HUDEP-2 (cell line): ENCODE measurements at regions not wholly inside any gene's neighbourhood (a gene's known extent, or its start where the extent isn't known, plus 50 kb on each side); places are given as distances from the start of the nearest gene placed in this dataset.
"Not testable (repeated sequence)": the region's sequence is repeated elsewhere in the genome, so short reads cannot be mapped to it uniquely, and the experiment has no call there.

Experiments
- DNase-seq, 76 experiments: peaks; one replicate each; lab custom pipeline; 2025; ENCODE audit not compliant: unreplicated experiment in 76 of 76; lab: John Stamatoyannopoulos, UW

- not testable (repeated sequence) for DNase-seq
Measured at GRCh38 chr16:21487956-21488355, 111.4 kb upstream of the METTL9 start.

- not testable (repeated sequence) for DNase-seq
Measured at GRCh38 chr16:21499046-21499445, 100.3 kb upstream of the METTL9 start.

DNA sequence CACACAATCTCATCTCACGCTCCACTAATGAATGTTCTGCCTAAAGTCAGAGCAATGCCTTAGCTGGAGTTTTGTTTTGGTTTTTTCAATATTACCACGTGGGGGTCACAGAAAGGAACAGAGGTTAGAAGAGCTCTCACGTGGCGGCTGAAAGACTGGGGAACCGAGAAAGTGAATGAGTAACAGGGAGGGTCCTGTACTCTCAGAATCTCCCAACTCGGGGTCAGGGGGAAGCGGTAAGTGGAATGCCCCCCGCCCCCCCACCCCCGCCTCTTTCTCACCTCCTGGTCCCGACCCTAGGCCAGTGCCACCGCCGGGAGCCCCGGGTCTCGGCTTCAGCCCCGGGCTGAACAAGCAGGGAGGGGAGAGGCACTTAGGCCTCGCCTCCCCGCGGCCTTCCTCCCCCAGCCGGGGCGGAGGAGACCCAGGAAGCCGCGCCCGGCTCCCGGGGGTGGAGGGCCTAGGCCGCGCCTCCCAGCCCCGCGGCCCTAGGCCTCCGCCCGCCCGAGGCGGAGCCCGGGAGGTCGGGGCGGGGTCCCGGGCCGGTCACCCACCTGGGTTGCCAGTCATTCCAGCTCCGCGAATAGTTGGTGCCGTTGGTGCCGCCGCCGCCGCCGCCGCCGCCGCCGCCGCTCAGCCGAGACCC lies 98.0 kb upstream of the METTL9 start:
- peak in 24 of 76 experiments; percentile 13 to 51 (median 34) for DNase-seq

DNA sequence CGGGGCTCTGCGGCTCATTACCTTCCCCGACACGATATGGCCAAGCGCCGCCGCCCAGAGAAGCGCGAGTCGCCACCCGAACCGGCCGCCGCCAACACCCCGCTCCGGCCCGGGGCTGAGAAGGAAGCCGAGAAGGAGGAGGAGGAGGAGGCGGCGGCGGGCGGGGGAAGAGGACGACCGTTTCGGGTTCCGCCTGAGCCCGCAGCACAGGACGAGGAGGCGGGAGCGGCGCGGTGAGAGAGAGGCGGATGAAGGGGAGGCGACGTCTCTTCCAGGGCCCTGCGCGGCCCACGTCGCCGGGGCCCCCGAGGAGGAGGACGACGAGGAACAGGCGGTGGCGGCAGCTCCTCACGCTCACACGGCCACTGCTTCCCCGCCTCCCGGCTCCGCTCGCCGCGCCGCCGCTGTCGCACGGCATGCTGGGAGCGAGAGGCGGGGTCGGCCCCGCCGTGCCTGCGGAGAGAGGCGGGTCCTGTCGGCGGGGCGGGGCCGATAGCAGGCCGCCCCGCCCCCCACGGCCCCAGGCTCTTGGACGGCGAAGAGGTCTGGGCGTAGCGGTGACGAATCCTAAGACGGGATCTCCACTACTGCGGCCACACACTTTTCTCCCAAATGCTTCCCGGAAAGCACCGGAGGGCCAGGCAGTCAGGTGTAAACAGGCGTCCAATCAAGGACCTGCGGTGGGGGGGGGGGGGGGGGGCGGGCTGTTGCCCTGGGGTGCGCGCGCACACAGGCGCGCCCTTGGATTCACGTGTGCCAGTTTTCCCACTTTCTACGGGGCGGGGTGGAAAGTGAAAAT lies 97.3 kb upstream of the METTL9 start:
- peak in 67 of 76 experiments; percentile 15 to 86 (median 70) for DNase-seq

- DNase-seq = not testable (repeated sequence)
Measured at GRCh38 chr16:21503574-21503920, 95.8 kb upstream of the METTL9 start.

GRCh38 chr16:21503941-21504832 lies 95.2 kb upstream of the METTL9 start:
- DNase-seq = not testable (repeated sequence)

DNA sequence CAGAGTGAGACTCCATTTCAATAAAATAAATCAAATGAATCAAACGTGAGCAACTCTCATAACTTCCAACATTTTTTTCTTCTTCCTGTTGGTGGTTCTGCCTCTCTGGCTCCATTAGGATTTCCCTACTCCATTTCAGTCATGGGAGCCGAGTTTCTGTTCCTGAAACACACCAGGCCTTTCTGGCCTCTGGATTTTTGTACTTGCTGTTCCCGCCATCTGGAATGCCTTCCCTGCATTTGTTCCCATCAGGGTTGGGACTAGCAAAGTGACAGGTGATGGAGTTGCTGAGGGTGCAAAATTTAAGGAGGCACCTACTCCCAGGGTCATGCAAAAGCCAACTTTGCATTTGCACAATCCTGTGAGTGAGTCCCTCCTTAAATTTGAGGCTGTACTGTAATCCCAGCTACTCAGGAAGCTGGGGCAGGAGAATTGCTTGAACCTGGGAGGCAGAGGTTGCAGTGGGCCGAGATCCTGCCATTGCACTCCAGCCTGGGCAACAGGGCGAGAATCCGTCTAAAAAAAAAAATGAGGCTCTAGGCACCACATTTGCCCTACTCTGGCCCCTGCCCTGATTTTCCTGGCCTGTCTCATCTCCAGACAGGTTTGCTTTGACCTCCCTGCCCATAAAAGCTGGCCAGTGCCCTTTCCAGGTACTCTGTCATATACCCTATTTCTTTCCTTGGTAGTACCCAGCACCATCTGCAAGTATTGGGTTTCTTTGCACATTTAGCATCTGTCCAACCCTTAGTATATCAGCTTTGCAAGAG lies 93.4 kb upstream of the METTL9 start:
- DNase-seq = not testable (repeated sequence)

GRCh38 chr16:21506857-21507456 lies 92.4 kb upstream of the METTL9 start:
- not testable (repeated sequence) for DNase-seq

GRCh38 chr16:21507631-21508305 lies 91.6 kb upstream of the METTL9 start:
- not testable (repeated sequence) for DNase-seq

DNA sequence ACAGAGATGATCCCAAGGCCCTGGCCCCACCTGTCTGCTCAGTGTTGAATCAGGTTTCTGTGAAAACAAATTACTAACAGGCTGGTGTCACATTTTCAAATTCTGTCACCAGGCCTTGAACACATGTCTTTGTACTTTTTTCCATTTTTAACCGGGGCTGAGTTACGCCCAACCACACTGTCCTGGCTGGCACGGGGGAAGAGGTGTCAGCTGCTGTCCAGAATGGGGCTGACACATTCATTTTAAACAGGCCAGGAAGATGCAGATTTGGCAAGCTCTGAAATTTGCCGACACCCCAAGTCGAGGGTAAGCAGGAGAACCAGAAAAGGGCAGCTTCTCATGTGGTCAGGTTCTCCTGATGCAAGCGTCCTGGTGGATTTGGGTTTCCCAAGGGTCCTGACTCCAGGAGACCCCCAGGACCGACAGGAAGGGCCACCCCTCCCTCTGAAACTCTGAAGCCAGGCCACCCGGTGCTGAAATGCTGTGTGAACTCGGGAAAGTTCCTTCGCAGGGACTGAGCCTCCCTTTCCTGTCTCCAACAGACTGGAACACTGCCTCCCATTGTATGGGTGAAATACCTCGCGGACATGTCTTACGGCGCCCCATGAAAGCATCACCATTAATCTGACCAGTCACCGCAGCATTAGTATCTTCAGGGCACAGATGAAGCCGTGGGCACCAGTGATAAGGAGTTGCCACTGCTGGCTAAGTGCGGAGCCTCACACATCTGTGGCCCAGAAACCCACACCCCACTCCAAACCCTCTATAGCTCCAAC lies 90.5 kb upstream of the METTL9 start:
- DNase-seq = peak; percentile 68 to 98 (median 88)

- DNase-seq = peak in 5 of 76 experiments; percentile 42 to 85 (median 67)
Measured at GRCh38 chr16:21509437-21510086, 89.8 kb upstream of the METTL9 start.

DNA sequence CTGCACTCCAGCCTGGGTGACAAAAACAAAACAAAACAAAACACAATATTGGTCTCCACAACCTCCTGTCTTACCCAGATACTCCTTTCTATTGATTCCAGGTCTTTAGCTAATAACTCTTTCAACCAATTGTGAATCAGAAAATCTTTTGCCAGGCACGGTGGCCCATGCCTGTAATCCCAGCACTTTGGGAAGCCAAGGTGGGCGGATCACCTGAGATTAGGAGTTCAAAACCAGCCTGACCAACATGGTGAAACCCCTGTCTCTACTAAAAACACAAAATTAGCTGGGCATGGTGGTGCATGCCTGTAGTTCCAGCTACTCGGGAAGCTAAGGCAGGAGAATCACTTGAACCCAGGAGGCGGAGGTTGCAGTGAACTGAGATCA lies 88.5 kb upstream of the METTL9 start:
- DNase-seq = not testable (repeated sequence)

DNA sequence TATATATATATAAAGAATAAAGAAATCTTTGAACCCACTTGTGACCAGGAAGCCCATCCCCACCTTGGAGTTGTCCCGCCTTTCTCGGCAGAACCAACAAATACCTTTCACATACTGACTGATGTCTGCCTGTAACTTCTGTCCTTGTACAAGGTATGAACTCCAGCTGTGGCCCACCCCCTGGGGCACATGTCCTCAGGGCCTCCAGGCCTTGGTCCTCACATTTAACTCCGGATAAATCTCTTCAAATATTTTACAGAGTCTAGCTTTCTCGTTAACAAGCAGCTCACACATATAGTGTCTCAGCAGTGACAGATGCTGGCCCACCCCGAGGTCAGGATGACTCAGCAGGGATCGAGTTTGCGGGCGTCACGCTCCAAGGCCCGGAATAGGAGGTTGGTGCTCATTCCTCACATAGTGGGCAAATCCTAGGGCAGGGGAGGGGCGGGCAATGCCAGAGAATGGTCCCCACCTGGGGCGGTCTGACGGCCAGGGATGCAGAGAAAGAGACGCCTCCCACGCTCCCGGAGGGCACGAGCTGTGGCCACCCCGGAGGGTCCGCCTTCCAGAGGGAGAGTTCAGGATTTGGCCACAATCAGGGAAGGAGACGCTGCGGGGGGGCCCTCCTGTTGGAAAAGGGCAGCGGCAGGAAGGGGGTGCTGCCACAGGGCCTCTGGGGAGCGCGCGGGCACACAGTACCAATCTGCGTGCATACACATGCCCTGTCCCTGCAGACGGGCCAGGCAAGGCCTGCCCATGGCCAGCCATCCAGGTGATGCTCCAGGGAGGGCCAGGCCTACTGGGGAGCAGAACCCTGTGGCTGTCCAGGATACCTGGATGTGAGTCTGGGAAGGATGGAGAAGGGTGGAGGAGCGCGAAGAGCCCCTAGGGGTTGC lies 87.8 kb upstream of the METTL9 start:
- peak in 42 of 76 experiments; percentile 18 to 69 (median 40) for DNase-seq

DNA sequence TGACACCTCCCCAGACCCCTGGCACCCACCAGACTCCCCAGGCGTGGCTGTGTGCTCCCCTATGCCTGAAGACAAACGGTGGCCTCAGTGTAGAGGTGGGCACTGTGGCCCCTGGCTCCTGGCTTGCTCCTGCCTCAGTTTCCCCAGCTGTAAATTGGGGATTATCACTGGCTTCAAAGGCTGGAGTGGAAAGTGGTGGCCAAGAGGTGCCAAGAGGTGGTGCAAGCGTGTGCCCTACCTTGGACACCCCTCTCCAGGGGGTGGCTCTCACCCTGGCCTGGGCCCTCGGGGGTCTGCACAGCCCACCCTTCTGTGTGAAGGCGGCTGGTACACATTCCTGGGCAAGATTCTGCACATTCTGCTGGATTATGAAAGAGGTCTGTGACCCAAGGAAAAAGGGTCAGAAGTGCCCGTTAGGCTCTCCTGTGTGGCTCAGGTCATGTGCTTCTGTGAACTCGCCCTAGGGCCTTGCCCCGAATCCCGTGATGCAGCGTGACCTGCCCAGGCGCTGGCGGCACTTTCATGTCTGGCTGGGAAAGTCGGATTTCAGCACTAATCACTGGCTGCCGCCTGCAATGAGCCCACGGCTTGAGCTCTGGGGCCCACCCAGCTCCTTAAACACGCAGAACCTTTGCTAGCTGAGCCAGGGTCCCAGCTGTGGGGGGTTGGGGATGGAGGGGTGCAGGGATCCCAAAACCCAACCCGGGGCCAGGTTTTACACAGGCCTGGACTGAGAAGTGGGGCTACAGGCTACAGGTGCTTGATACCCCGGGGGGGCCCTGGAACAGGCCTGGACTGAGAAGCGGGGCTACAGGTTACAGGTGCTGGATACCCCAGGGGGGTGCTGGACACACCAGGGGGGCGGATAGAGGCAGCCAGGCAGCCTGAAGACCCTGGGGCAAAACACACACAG lies 86.8 kb upstream of the METTL9 start:
- DNase-seq = peak in 65 of 76 experiments; percentile 10 to 88 (median 65)

GRCh38 chr16:21513337-21513741 lies 86.0 kb upstream of the METTL9 start:
- not testable (repeated sequence) for DNase-seq
